Upper lobe of left lung (tissue), 6 donors: ENCODE measurements at regions not wholly inside any gene's neighbourhood (a gene's known extent, or its start where the extent isn't known, plus 50 kb on each side); places are given as distances from the start of the nearest gene placed in this dataset.

ENCODE experiments used
- ATAC-seq, 2 donors: fragments of 200-7000 bp; cut with Tn5 transposase; one replicate each; pipeline ENCODE4 v1.9.1; 2022; ENCODE audit warnings: mild to moderate bottlenecking in 2 of 2, moderate library complexity in 2 of 2; ENCODE audit not compliant: low FRiP score in 2 of 2
- DNase-seq, 2 donors: peaks; one replicate each; pipeline ENCODE4 v3.0.0-alpha.2; 2019 to 2020
- H3K27ac ChIP-seq, 4 donors: fragments of 200-600 bp; sonication (generic); one replicate each; pipeline ENCODE4 v1.5.1; 2016 to 2019
- H3K27me3 ChIP-seq, 4 donors: fragments of 200-600 bp; sonication (generic); one replicate each; pipeline ENCODE4 v1.5.1; 2017 to 2019
- H3K36me3 ChIP-seq, 4 donors: fragments of 200-600 bp; sonication (generic); one replicate each; pipeline ENCODE4 v1.5.1; 2016 to 2019
- H3K4me1 ChIP-seq, 4 donors: fragments of 200-600 bp; sonication (generic); one replicate each; pipeline ENCODE4 v1.5.1; 2018 to 2019
- H3K4me3 ChIP-seq, 4 donors: fragments of 200-600 bp; sonication (generic); one replicate each; pipeline ENCODE4 v1.5.1; 2017 to 2019; ENCODE audit warnings: mild to moderate bottlenecking in 2 of 4, moderate library complexity in 1 of 4
- H3K9me3 ChIP-seq, 4 donors: fragments of 200-600 bp; sonication (generic); one replicate each; pipeline ENCODE4 v1.5.1; 2018 to 2019
- CTCF ChIP-seq, 6 experiments: fragments of 450-650 bp in 4 of 6; fragments of 200-600 bp in 2 of 6; sonication (generic) in 2 of 6; IDR thresholded peaks; one replicate each; pipeline ENCODE4 v1.5.1; 2016 to 2019; ENCODE audit warnings: antibody characterized with exemption in 6 of 6
- EP300 ChIP-seq, 4 donors: sonication (generic); formaldehyde crosslinking; IDR thresholded peaks; one replicate each; pipeline ENCODE4 v1.5.1; 2017; ENCODE audit warnings: antibody characterized with exemption in 4 of 4, control low read depth in 2 of 4
- POLR2A ChIP-seq, 4 donors: fragments of 450-650 bp; IDR thresholded peaks; one replicate each; pipeline ENCODE4 v1.5.1; 2016 to 2017; ENCODE audit warnings: antibody characterized with exemption in 4 of 4, mild to moderate bottlenecking in 2 of 4
- POLR2AphosphoS5 ChIP-seq, 2 donors: sonication (generic); formaldehyde crosslinking; IDR thresholded peaks; one replicate each; pipeline ENCODE4 v1.5.1; 2017; ENCODE audit warnings: antibody characterized with exemption in 2 of 2
- WGBS, 2 donors: methylation state at CpG; one replicate each; pipeline ENCODE4 v1.1.5; 2017 to 2018; 5-methylcytosine and 5-hydroxymethylcytosine counted together
- donor health status: DM: no; HTN: no; CAD: no; lungs with moderate emphysema.
- donor health status: DM: no; HTN: yes; CAD: no; lungs with severe emphysema.

GRCh38 chr20:48571949-48572847, 255.6 kb downstream of the PREX1 start:
- no peaks in the 10 kb centered on the region for H3K36me3 ChIP-seq
- no peak for TF ChIP-seq POLR2A (IDR thresholded peaks at IDR 0.05)
- TF ChIP-seq EP300 (IDR thresholded peaks at IDR 0.05) = no peak
- no peak for TF ChIP-seq POLR2AphosphoS5 (IDR thresholded peaks at IDR 0.05)
- TF ChIP-seq CTCF (IDR thresholded peaks at IDR 0.05) = no peak

GRCh38 chr20:48569679-48570078, 258.1 kb downstream of the PREX1 start:
- TF ChIP-seq EP300 (IDR thresholded peaks at IDR 0.05) (no peak), CTCF (IDR thresholded peaks at IDR 0.05) (no peak), POLR2AphosphoS5 (IDR thresholded peaks at IDR 0.05) (no peak), POLR2A (IDR thresholded peaks at IDR 0.05) (no peak)

More at GRCh38 chr20:48571949-48572847, 255.6 kb downstream of the PREX1 start:
- Histone ChIP-seq H3K4me1 (no peaks in the 10 kb centered on the region), H3K27ac (no peak overlapping the region), H3K27me3 (no peaks in the 10 kb centered on the region), H3K9me3 (no peaks in the 10 kb centered on the region), H3K4me3 (no peak overlapping the region)
- DNase-seq (no peak), ATAC-seq (no peak)
- 73 to 81% methylated on average over 14 of the region's 14 CpGs for whole genome bisulfite sequencing, 2 donors

GRCh38 chr20:48568520-48568919, 259.3 kb downstream of the PREX1 start:
- no peak for ATAC-seq
- H3K27me3 ChIP-seq = no peaks in the 10 kb centered on the region
- H3K4me3 ChIP-seq = no peak overlapping the region
- no peaks in the 10 kb centered on the region for H3K36me3 ChIP-seq
- 85 to 87% methylated on average over 5 of the region's 5 CpGs for WGBS, 2 donors
- no peaks in the 10 kb centered on the region for H3K4me1 ChIP-seq
- TF ChIP-seq CTCF (IDR thresholded peaks at IDR 0.05) (no peak), EP300 (IDR thresholded peaks at IDR 0.05) (no peak), POLR2AphosphoS5 (IDR thresholded peaks at IDR 0.05) (no peak), POLR2A (IDR thresholded peaks at IDR 0.05) (no peak)
- no peak for DNase-seq
- H3K27ac ChIP-seq = no peak overlapping the region
- no peaks in the 10 kb centered on the region for H3K9me3 ChIP-seq

More at GRCh38 chr20:48569679-48570078, 258.1 kb downstream of the PREX1 start:
- Histone ChIP-seq H3K4me3 (no peak overlapping the region), H3K4me1 (no peaks in the 10 kb centered on the region), H3K27ac (no peak overlapping the region), H3K9me3 (no peaks in the 10 kb centered on the region), H3K36me3 (no peaks in the 10 kb centered on the region), H3K27me3 (no peaks in the 10 kb centered on the region)
- 72 to 76% methylated on average over 9 of the region's 9 CpGs for WGBS, 2 donors
- ATAC-seq = no peak
- no peak for DNase-seq

- 73 to 78% methylated on average over 5 of the region's 5 CpGs for WGBS, 2 donors
- TF ChIP-seq EP300 (IDR thresholded peaks at IDR 0.05) (no peak), POLR2A (IDR thresholded peaks at IDR 0.05) (no peak), CTCF (IDR thresholded peaks at IDR 0.05) (no peak), POLR2AphosphoS5 (IDR thresholded peaks at IDR 0.05) (no peak)
These were observed 260.7 kb downstream of the PREX1 start for GRCh38 chr20:48567145-48567544.

More at GRCh38 chr20:48567145-48567544, 260.7 kb downstream of the PREX1 start:
- Histone ChIP-seq H3K27ac (no peak overlapping the region), H3K4me1 (no peaks in the 10 kb centered on the region), H3K27me3 (no peaks in the 10 kb centered on the region), H3K36me3 (no peaks in the 10 kb centered on the region), H3K4me3 (no peak overlapping the region), H3K9me3 (no peaks in the 10 kb centered on the region)
- ATAC-seq (no peak), DNase-seq (no peak)
